ENCODE measurements at regions not wholly inside any gene's neighbourhood (a gene's known extent, or its start where the extent isn't known, plus 50 kb on each side); places are given as distances from the start of the nearest gene placed in this dataset.

DNA sequence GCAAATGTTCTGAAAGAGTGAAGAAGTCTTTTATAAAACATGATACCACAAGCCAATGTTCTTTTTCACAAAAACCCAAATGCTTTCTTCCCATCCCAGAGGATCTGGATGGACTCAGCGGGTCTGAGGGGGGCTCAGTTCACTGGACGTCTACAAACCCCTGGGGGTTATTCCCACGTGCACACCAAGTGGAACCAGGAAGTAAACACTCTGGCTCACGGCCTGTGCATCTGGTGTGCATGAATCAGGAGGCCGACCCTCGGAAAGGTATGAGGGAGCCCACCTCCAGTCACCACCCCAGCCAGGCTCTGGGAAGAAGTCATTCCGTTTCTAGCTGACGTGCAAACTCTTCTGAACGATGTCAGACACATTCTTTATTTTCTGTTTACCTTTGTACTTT is 252.2 kb downstream of the DLL1 start:
- no peak for DNase-seq
- H4K20me1 ChIP-seq (ENCODE audit: insufficient read depth): no peaks in the 10 kb centered on the region
- H3K9ac ChIP-seq: no peak overlapping the region
- ChIA-PET POLR2A (no interaction called here), CTCF (interaction anchor here (1.0 kb wide), 1 partner anchor 13 kb away, joined by 3 read pairs; no protein-coding TSS in a partner anchor)
- H3K9me3 ChIP-seq: no peaks in the 10 kb centered on the region
- no peaks in the 10 kb centered on the region for H3K9me2 ChIP-seq
- 41% methylated on average over 9 of the region's 9 CpGs for WGBS (ENCODE audit: low lambda C conversion rate)
- H3K27ac ChIP-seq (ENCODE audit: low read depth in 2 of 2, low read length in 1 of 2): no peak overlapping the region
- no peaks in the 10 kb centered on the region for H3K27me3 ChIP-seq (ENCODE audit: insufficient read depth)
- no peak for TF ChIP-seq EZH2phosphoT487 (IDR thresholded peaks at IDR 0.05; ENCODE audit: borderline replicate concordance, low read depth)
- TF ChIP-seq TEAD4 (IDR thresholded peaks at IDR 0.05; ENCODE audit: borderline replicate concordance, insufficient read depth): no peak
- no peak for TF ChIP-seq FOSL2 (IDR thresholded peaks at IDR 0.05; ENCODE audit: borderline replicate concordance, low read depth)
- TF ChIP-seq, protein P1, sequence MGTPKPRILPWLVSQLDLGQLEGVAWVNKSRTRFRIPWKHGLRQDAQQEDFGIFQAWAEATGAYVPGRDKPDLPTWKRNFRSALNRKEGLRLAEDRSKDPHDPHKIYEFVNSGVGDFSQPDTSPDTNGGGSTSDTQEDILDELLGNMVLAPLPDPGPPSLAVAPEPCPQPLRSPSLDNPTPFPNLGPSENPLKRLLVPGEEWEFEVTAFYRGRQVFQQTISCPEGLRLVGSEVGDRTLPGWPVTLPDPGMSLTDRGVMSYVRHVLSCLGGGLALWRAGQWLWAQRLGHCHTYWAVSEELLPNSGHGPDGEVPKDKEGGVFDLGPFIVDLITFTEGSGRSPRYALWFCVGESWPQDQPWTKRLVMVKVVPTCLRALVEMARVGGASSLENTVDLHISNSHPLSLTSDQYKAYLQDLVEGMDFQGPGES (IDR thresholded peaks at IDR 0.05; ENCODE audit: low read depth, low read length): no peak
- TF ChIP-seq, protein P2, sequence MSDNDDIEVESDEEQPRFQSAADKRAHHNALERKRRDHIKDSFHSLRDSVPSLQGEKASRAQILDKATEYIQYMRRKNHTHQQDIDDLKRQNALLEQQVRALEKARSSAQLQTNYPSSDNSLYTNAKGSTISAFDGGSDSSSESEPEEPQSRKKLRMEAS (IDR thresholded peaks at IDR 0.05; ENCODE audit: low read depth): no peak
- no peak for TF ChIP-seq TCF12 (IDR thresholded peaks at IDR 0.05)
- TF ChIP-seq, protein P3, sequence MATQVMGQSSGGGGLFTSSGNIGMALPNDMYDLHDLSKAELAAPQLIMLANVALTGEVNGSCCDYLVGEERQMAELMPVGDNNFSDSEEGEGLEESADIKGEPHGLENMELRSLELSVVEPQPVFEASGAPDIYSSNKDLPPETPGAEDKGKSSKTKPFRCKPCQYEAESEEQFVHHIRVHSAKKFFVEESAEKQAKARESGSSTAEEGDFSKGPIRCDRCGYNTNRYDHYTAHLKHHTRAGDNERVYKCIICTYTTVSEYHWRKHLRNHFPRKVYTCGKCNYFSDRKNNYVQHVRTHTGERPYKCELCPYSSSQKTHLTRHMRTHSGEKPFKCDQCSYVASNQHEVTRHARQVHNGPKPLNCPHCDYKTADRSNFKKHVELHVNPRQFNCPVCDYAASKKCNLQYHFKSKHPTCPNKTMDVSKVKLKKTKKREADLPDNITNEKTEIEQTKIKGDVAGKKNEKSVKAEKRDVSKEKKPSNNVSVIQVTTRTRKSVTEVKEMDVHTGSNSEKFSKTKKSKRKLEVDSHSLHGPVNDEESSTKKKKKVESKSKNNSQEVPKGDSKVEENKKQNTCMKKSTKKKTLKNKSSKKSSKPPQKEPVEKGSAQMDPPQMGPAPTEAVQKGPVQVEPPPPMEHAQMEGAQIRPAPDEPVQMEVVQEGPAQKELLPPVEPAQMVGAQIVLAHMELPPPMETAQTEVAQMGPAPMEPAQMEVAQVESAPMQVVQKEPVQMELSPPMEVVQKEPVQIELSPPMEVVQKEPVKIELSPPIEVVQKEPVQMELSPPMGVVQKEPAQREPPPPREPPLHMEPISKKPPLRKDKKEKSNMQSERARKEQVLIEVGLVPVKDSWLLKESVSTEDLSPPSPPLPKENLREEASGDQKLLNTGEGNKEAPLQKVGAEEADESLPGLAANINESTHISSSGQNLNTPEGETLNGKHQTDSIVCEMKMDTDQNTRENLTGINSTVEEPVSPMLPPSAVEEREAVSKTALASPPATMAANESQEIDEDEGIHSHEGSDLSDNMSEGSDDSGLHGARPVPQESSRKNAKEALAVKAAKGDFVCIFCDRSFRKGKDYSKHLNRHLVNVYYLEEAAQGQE (IDR thresholded peaks at IDR 0.05; ENCODE audit: low read depth, low read length): no peak
- TF ChIP-seq NRF1 (IDR thresholded peaks at IDR 0.05; ENCODE audit: low read depth, low read length): no peak
- no peak for TF ChIP-seq CHD2 (IDR thresholded peaks at IDR 0.05; ENCODE audit: low read length, partially characterized antibody)
- no peak for TF ChIP-seq TAF1 (IDR thresholded peaks at IDR 0.05; ENCODE audit: borderline replicate concordance, low read depth, low read length)
- TF ChIP-seq MEF2A (IDR thresholded peaks at IDR 0.05; ENCODE audit: borderline replicate concordance, low read depth): no peak
- no peak for TF ChIP-seq ELF1 (IDR thresholded peaks at IDR 0.05)
- no peak for TF ChIP-seq SIN3A (IDR thresholded peaks at IDR 0.05; ENCODE audit: borderline replicate concordance, low read depth, low read length)
- no peak for TF ChIP-seq RFX5 (IDR thresholded peaks at IDR 0.05; ENCODE audit: low read length)
- TF ChIP-seq, protein P4, sequence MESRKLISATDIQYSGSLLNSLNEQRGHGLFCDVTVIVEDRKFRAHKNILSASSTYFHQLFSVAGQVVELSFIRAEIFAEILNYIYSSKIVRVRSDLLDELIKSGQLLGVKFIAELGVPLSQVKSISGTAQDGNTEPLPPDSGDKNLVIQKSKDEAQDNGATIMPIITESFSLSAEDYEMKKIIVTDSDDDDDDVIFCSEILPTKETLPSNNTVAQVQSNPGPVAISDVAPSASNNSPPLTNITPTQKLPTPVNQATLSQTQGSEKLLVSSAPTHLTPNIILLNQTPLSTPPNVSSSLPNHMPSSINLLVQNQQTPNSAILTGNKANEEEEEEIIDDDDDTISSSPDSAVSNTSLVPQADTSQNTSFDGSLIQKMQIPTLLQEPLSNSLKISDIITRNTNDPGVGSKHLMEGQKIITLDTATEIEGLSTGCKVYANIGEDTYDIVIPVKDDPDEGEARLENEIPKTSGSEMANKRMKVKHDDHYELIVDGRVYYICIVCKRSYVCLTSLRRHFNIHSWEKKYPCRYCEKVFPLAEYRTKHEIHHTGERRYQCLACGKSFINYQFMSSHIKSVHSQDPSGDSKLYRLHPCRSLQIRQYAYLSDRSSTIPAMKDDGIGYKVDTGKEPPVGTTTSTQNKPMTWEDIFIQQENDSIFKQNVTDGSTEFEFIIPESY (IDR thresholded peaks at IDR 0.05; ENCODE audit: borderline replicate concordance, low read depth): no peak
- TF ChIP-seq GATA2 (CRISPR knock-in tag; IDR thresholded peaks at IDR 0.05): no peak
- TF ChIP-seq FOXJ3 (CRISPR knock-in tag; IDR thresholded peaks at IDR 0.05): no peak
- no peak overlapping the region for H2AFZ ChIP-seq (ENCODE audit: low read depth)
- no peaks in the 10 kb centered on the region for H3F3A ChIP-seq (replicated peaks; ENCODE audit: insufficient read depth)
- no peaks in the 10 kb centered on the region for H3K36me3 ChIP-seq (replicated peaks in 1 of 2; ENCODE audit: control insufficient read depth in 1 of 2, insufficient read depth in 2 of 2, low read length in 1 of 2)
- H3K4me3 ChIP-seq (ENCODE audit: low read depth in 2 of 2, low read length in 1 of 2): no peak overlapping the region
- H3K4me2 ChIP-seq: no peak overlapping the region
- H3K79me2 ChIP-seq (ENCODE audit: insufficient read depth): no peaks in the 10 kb centered on the region
- H3K4me1 ChIP-seq (ENCODE audit: control insufficient read depth in 1 of 2, insufficient read depth in 2 of 2, low read depth in 1 of 2, low read length in 1 of 2): peaks cover 0 to 11% of the 10 kb centered on the region in 2 experiments; a peak in 1 of 4 replicates

Measured in SK-N-SH (cell line).